HT1080 (cell line): ENCODE measurements at regions not wholly inside any gene's neighbourhood (a gene's known extent, or its start where the extent isn't known, plus 50 kb on each side); places are given as distances from the start of the nearest gene placed in this dataset.

Source experiments
- DNase-seq: peaks from one replicate; pipeline ENCODE4 v3.0.0-alpha.2; 2015; ENCODE audit warnings: low read depth

GRCh38 chr14:52380294-52380693, 66.2 kb downstream of the PTGER2 start:
- DNase-seq: peak; percentile 36
